ENCODE measurements at regions not wholly inside any gene's neighbourhood (a gene's known extent, or its start where the extent isn't known, plus 50 kb on each side); places are given as distances from the start of the nearest gene placed in this dataset.

- Histone ChIP-seq H3K9me3 (replicated peaks; ENCODE audit: control insufficient read depth, insufficient read depth, low read length) (no peaks in the 10 kb centered on the region), H3K27me3 (ENCODE audit: control insufficient read depth in 2 of 2, insufficient read depth in 2 of 2, low read length in 2 of 2) (no peaks in the 10 kb centered on the region), H4K20me1 (replicated peaks; ENCODE audit: control insufficient read depth, extremely low read depth, insufficient read depth, low read length) (no peaks in the 10 kb centered on the region), H3K36me3 (ENCODE audit: control insufficient read depth in 2 of 2, extremely low read depth in 1 of 2, insufficient read depth in 2 of 2, low read length in 2 of 2) (no peaks in the 10 kb centered on the region), H3K9me1 (replicated peaks; ENCODE audit: control insufficient read depth, extremely low read depth, insufficient read depth, low read length) (no peaks in the 10 kb centered on the region), H3K4me2 (ENCODE audit: insufficient read depth, low read length) (no peak overlapping the region), H3K4me1 (ENCODE audit: control insufficient read depth, extremely low read depth, insufficient read depth, low read length) (peaks cover 5% of the 10 kb centered on the region), H3K4me3 (replicated peaks in 1 of 3; ENCODE audit: insufficient read depth in 1 of 3, low read depth in 1 of 3, low read length in 3 of 3) (no peak overlapping the region), H3K27ac (ENCODE audit: insufficient read depth, low read depth, low read length) (no peak overlapping the region), H2AFZ (ENCODE audit: low read depth, low read length) (no peak overlapping the region), H3K9ac (replicated peaks; ENCODE audit: extremely low read depth, insufficient read depth, low read length) (no peak overlapping the region), H3K79me2 (ENCODE audit: control insufficient read depth, insufficient read depth, low read length) (no peaks in the 10 kb centered on the region)
- TF ChIP-seq POLR2A (IDR thresholded peaks at IDR 0.05; ENCODE audit: low read depth, low read length) (no peak), MYC (IDR thresholded peaks at IDR 0.05; ENCODE audit: low read depth, low read length) (no peak), EZH2 (IDR thresholded peaks at IDR 0.05; ENCODE audit: borderline replicate concordance, low read depth, low read length, severe bottlenecking) (no peak), MAX (IDR thresholded peaks at IDR 0.05; ENCODE audit: insufficient read depth, insufficient read length) (no peak), POLR2AphosphoS5 (IDR thresholded peaks at IDR 0.05; ENCODE audit: insufficient read depth, low read depth, low read length) (no peak), JUN (IDR thresholded peaks at IDR 0.05; ENCODE audit: borderline replicate concordance, insufficient read depth, insufficient read length, low read depth) (no peak), GATA2 (IDR thresholded peaks at IDR 0.05; ENCODE audit: insufficient read depth, insufficient read length, low read depth, low read length) (no peak), FOS (IDR thresholded peaks at IDR 0.05; ENCODE audit: borderline replicate concordance, insufficient read depth, low read length) (no peak)
- TF ChIP-seq, protein P1, sequence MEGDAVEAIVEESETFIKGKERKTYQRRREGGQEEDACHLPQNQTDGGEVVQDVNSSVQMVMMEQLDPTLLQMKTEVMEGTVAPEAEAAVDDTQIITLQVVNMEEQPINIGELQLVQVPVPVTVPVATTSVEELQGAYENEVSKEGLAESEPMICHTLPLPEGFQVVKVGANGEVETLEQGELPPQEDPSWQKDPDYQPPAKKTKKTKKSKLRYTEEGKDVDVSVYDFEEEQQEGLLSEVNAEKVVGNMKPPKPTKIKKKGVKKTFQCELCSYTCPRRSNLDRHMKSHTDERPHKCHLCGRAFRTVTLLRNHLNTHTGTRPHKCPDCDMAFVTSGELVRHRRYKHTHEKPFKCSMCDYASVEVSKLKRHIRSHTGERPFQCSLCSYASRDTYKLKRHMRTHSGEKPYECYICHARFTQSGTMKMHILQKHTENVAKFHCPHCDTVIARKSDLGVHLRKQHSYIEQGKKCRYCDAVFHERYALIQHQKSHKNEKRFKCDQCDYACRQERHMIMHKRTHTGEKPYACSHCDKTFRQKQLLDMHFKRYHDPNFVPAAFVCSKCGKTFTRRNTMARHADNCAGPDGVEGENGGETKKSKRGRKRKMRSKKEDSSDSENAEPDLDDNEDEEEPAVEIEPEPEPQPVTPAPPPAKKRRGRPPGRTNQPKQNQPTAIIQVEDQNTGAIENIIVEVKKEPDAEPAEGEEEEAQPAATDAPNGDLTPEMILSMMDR (IDR thresholded peaks at IDR 0.05; ENCODE audit: extremely low read depth in 1 of 2, insufficient read depth in 1 of 2, low read depth in 1 of 2, low read length in 2 of 2), result no peak
- BruUV-seq (replicated peaks), result no TSS peak
- CTCF ChIA-PET, result no interaction called here
- FAIRE-seq (no peak), DNase-seq (ENCODE audit: low read depth, low spot score) (no peak)
- dilution Hi-C loops (cut with MboI; ENCODE audit: extremely low pct_ligation_motif_present, low sequenced_read_pairs) (no loop called here), intact Hi-C loops (cut with micrococcal nuclease) (no loop called here)
- POLR2A ChIA-PET, result no interaction called here
Measured at GRCh38 chr4:145338568-145338967, 143.1 kb upstream of the SMAD1 start.

All from endothelial cell of umbilical vein (primary cell).